Adrenal gland (tissue), 5 donors: ENCODE measurements at regions not wholly inside any gene's neighbourhood (a gene's known extent, or its start where the extent isn't known, plus 50 kb on each side); places are given as distances from the start of the nearest gene placed in this dataset.

Experiments used
- POLR2A ChIP-seq, 2 donors: fragments of 450-650 bp; IDR thresholded peaks; one replicate each; pipeline ENCODE4 v1.6.1; 2017; ENCODE audit warnings: antibody characterized with exemption in 2 of 2, mild to moderate bottlenecking in 2 of 2, moderate library complexity in 1 of 2
- TF ChIP-seq, protein P1 (sequence below), 6 experiments: fragments of 450-650 bp in 4 of 6; fragments of 200-600 bp in 2 of 6; sonication (generic) in 1 of 6; IDR thresholded peaks; 1 replicate in 5 of 6; 2 replicates in 1 of 6; pipeline versions ENCODE4 v1.5.1 to v1.8.0; 2016 to 2021; ENCODE audit warnings: antibody characterized with exemption in 6 of 6, mild to moderate bottlenecking in 2 of 6, moderate library complexity in 1 of 6
- donor health status: DM: no; HTN: no; CAD: no.

GRCh38 chr14:53683229-53683628, 273.4 kb downstream of the BMP4 start:
- TF ChIP-seq, protein P1, sequence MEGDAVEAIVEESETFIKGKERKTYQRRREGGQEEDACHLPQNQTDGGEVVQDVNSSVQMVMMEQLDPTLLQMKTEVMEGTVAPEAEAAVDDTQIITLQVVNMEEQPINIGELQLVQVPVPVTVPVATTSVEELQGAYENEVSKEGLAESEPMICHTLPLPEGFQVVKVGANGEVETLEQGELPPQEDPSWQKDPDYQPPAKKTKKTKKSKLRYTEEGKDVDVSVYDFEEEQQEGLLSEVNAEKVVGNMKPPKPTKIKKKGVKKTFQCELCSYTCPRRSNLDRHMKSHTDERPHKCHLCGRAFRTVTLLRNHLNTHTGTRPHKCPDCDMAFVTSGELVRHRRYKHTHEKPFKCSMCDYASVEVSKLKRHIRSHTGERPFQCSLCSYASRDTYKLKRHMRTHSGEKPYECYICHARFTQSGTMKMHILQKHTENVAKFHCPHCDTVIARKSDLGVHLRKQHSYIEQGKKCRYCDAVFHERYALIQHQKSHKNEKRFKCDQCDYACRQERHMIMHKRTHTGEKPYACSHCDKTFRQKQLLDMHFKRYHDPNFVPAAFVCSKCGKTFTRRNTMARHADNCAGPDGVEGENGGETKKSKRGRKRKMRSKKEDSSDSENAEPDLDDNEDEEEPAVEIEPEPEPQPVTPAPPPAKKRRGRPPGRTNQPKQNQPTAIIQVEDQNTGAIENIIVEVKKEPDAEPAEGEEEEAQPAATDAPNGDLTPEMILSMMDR (IDR thresholded peaks at IDR 0.05): no peak
- TF ChIP-seq POLR2A (IDR thresholded peaks at IDR 0.05): no peak
